CD4-positive, alpha-beta T cell treated with Interleukin-2 at 100 ng/mL for 4 hours (primary cell): ENCODE measurements at regions not wholly inside any gene's neighbourhood (a gene's known extent, or its start where the extent isn't known, plus 50 kb on each side); places are given as distances from the start of the nearest gene placed in this dataset.
"Not testable (repeated sequence)": the region's sequence is repeated elsewhere in the genome, so short reads cannot be mapped to it uniquely, and the experiment has no call there.

Experiments used
- DNase-seq: peaks from one replicate; pipeline ENCODE4 v3.0.0-alpha.2; 2020; ENCODE audit warnings: low spot score

GRCh38 chr1:59217439-59217838 lies 79.5 kb upstream of the FGGY start:
- DNase-seq, result not testable (repeated sequence)

- DNase-seq, result no peak
These were observed 78.2 kb upstream of the FGGY start for GRCh38 chr1:59218521-59219236.

- DNase-seq, result no peak
These were observed 77.0 kb upstream of the FGGY start for GRCh38 chr1:59219916-59220315.

GRCh38 chr1:59220356-59220755 lies 76.5 kb upstream of the FGGY start:
- DNase-seq, result no peak

GRCh38 chr1:59223198-59223597 lies 73.7 kb upstream of the FGGY start:
- DNase-seq, result no peak

GRCh38 chr1:59223989-59224634 lies 72.8 kb upstream of the FGGY start:
- no peak for DNase-seq

GRCh38 chr1:59225594-59226316 lies 71.1 kb upstream of the FGGY start:
- DNase-seq, result no peak

- DNase-seq, result no peak
These were observed 67.8 kb upstream of the FGGY start for GRCh38 chr1:59229138-59229537.

GRCh38 chr1:59230622-59231021 lies 66.3 kb upstream of the FGGY start:
- DNase-seq, result no peak

GRCh38 chr1:59232216-59232615 lies 64.7 kb upstream of the FGGY start:
- no peak for DNase-seq

GRCh38 chr1:59233444-59233843 lies 63.5 kb upstream of the FGGY start:
- DNase-seq, result no peak

- no peak for DNase-seq
These were observed 60.0 kb upstream of the FGGY start for GRCh38 chr1:59236721-59237545.

GRCh38 chr1:59237900-59238299 lies 59.0 kb upstream of the FGGY start:
- no peak for DNase-seq

GRCh38 chr1:59238333-59238934 lies 58.5 kb upstream of the FGGY start:
- no peak for DNase-seq

GRCh38 chr1:59238993-59239392 lies 57.9 kb upstream of the FGGY start:
- DNase-seq, result no peak

- no peak for DNase-seq
These were observed 55.0 kb upstream of the FGGY start for GRCh38 chr1:59241909-59242308.

GRCh38 chr1:59242370-59242769 lies 54.5 kb upstream of the FGGY start:
- no peak for DNase-seq

- no peak for DNase-seq
These were observed 53.3 kb upstream of the FGGY start for GRCh38 chr1:59243550-59243949.

GRCh38 chr1:59243978-59244377 lies 52.9 kb upstream of the FGGY start:
- no peak for DNase-seq

- DNase-seq, result no peak
These were observed 52.0 kb upstream of the FGGY start for GRCh38 chr1:59244891-59245290.
